Hematopoietic multipotent progenitor cell treated with erythropoietin and hydrocortisone succinate and interleukin-3 and kit ligand, for 15 days (in vitro differentiated cells): ENCODE measurements at regions not wholly inside any gene's neighbourhood (a gene's known extent, or its start where the extent isn't known, plus 50 kb on each side); places are given as distances from the start of the nearest gene placed in this dataset.

Experiments used
- DNase-seq: peaks from one replicate; pipeline ENCODE4 v3.0.0-alpha.2; 2015; ENCODE audit warnings: low spot score

DNA sequence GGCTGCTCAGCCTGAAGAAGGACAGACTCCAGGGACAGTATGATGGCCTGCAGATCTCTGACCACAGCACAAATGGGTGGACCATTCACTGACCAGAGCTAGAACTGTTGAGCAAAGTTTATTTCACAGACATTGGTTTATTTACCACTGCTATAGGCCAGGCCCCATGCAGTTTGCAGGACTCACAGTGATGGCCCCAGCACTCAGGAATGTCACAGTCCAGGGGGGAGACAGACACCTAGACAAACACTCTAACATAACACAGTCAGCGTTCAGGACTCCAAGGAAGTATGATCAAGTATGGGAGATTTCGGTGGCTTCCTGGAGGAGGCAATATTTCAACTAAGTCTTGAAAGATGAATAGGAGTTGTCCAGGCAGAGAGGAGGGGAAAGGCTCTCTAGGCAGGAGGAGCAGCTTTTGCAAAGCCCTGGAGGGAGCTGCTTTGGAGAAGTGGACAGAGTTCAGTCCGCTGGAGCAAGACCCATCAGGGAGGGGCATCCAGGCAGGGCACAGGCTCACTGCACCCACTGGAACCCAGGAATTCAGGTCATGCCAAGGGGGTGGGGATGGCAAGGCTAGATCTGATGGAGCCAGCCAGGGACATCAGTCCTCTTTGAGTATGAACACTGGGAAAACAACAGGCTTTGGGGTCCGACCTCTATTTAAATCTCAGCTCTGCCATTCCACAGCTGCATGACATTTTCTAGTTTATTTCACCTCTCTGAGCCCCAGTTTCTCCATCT lies 454.3 kb downstream of the MATN1 start:
- DNase-seq = no peak

DNA sequence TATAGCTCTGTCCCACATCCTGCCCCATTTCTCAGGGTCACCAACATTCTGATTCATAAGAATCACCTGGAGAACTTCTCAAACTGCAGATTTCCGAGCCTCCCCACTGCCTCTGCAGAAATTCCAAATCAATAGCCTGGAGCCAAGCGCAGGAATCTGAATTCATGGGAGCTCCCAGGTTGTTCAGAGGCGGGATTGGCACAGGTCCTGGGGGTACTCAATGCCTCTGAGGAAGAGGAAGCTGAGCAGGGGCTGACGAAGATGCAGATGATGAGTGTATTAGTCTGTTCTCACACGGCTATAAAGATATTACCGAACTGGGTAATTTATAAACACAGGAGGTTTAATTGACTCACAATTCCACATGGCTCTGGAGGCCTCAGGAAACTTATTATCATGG lies 455.5 kb downstream of the MATN1 start:
- no peak for DNase-seq

DNA sequence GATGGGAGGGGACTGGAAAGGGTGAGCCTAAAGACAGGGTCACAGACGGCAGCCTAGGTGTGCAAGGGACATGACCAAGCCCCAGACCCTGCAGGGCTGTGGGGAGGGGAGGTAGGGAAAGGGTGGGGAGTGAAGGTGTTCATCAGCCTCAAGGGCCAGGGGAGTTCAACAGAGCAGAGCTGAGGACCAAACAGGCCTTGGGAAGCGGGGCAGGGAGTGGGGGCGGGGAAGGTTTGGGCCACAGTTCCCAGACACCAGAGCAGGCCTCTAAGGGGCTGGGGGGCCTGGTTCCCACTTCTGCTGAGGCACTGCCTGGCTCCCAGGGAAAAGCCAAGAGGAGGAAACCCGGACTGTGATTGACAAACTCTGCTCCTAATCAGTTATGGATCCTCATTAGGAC lies 456.3 kb downstream of the MATN1 start:
- no peak for DNase-seq

DNA sequence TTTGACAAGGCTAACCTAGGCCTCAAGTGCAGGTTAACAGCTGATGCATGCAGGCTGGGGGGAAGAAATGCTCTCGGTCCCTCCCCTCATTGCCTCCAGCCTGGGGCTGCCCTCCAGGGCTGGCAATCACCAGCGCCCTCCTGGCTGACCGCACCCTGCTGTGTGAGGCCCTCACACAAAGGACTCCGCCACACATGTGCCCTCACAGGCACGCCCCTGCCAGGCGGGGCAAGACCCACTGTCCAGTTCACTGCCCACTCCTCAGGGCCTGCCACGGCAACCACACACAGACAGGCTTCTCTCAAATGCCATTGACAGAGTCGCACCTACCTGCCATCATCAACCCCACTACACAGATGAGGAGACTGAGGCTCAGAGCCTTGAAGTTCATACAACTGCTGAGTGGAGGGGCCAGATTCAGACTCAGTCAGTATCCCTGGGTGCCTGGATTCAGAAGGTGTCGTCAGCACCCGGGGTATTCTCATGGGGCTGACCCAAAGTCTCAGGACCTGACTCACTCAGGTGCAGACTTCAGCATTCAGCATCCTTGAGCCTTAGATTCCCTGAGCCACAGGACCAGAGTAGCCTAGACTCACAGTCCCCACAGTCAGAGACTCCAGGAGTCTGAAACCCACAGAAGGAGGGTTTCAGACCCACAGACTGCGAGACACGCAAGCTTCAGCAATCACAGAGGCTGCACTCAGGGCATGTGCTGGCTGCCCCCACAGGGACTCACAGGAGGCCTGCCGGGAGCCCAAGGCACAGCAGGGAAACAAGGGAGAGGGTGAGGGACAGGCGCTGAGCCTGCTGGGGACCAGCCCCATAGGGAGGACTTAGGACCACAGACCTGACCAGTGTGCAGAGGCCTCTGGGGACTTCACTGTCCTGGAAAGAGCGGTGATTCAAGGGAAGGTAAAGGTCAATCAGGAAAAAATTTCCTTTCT lies 458.0 kb downstream of the MATN1 start:
- no peak for DNase-seq

DNA sequence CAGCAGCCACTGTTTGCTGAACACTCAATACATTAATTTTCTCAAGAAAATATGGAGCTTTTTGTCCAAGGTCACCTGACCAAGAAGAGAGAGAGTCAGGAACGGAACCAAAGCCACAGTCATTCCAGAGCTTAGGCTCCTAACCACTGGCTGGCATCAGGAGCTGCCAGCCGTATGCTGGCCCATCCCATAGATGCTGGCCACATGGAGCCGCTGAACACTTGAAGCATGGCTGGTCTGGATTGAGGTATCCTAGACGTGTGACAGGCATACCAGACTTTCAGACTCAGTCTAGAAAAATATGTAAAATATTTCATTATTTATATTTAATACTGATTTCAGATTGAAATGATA lies 458.7 kb downstream of the MATN1 start:
- no peak for DNase-seq

DNA sequence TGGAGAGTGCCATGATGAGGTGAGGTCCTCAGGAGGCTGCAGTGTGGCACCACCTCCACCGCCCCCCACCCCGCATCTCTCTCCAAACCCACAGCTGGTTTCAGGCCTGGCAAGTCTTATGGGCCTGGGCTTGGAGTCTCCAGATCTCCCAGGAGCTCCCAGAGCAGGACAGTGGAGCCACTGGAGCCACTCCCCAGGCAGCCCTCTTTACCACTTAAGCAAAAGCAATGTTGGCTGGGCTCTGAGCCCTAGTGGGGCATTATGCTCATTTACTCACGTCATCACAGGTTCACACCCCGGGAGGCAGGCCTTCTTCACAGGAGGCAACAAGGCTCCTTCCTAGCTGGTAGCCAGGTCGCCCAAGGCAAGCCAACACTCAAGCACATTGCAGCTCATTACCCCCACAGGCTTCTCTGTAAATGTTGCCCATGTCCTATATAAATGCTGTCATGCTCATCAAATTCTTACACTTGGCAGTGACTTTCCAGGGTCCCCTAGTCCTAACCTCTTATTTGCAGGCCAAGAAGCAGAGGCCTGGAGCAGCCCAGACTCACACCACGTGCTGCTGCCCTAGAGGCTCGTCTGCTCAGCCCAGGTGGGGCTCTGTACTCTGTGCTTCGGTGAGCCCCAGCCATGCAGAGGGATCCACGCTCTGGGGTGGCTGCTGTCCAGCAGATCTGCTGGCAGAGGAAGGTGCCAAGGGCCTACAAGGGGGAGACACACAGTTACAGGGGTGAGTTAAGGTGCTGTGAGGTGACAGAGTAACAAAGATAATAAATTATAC lies 459.3 kb downstream of the MATN1 start:
- no peak for DNase-seq

DNA sequence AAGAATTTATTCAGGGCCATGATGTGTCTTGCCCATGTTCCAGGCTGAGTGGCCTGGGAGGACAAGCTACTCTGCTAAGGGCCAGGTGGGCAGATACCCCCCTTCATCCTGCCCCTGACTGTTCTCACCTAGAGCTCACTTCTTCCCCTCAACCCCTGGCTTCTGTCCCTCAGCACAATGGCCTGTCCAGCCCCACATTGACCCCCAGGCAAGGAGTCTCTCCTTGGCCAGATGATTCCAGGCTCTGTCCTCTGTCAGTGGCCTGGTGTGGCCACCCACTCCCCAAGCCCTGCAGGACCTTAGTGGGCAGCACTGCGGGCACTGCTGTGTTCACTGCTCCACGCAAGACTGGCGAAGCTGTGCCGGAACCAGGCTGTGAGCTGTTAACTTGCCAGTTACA lies 460.0 kb downstream of the MATN1 start:
- DNase-seq = no peak

DNA sequence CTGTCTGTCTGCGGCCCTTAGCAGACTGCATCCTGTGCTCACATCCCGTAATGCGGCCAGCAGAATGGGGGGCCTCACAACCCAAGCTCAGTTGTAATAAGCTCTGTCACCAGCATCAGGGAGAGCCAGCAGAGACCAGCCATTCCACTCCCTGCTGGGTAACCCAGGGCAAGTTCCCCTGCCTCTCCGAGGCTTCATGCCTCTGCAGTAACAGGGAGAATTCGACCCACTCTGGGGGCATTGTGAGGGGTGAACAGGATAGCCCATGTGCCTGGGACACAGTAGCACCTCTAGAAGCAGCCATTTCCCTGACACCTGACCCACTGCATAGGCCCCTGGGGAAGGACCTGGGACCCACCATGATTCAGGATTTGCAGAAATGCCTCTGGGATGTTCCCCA lies 461.2 kb downstream of the MATN1 start:
- DNase-seq = no peak

DNA sequence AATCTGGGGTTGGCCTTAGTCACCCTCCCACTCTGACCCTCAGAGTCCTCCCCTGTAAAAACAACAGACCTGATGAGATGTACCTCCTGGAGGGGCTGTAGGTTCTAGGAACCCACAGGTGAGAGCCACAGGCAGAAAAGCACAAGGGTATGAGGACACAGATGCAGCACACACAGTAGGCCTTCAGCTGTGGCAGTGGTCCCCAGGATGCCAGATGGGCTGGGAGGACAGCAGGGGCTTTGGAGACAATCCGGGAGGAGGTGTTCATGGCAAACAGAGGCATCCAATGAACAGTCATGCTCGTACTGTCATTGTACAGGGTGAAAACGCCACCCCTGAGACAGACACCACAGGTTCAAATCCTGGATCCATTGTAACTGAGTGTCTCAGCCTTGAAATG lies 463.1 kb downstream of the MATN1 start:
- no peak for DNase-seq

DNA sequence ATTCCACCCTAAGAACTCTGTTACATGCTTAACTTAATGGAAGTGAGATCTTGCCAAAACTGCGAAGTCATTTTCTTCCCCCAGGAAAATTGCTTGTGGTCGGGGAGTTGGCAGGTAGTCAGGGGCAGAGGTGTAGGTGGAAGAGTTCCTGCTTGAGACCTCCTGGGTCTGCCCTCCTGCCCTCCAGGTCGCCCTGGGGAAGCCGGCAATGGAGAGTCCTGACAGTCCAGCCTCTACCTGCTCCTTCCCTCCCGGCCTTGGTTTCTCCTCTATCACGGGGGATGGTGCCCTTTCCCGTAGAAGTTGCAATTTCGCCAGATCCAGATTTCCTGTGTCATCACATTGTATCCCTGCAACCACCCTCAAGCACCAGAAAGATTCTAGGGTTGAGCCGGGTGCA lies 463.8 kb downstream of the MATN1 start:
- no peak for DNase-seq

DNA sequence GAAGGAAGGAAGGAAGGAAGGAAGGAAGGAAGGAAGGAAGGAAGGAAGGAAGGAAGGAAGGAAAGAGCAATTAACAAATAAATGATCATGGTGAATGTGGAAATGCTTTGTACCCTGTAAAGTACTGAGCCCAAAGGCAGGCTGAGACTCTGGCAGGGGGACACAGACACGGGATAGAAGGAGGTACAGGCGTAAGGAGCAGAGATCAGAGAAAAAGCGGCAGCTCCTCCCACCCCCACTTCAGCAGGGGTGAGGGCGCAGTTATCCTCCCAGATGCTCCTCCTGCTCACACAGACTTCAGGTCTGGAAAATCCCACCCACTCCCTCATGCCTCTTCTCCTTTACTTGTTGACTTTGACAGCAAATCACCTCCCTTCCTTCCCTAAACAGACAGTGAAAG lies 464.5 kb downstream of the MATN1 start:
- DNase-seq = no peak

DNA sequence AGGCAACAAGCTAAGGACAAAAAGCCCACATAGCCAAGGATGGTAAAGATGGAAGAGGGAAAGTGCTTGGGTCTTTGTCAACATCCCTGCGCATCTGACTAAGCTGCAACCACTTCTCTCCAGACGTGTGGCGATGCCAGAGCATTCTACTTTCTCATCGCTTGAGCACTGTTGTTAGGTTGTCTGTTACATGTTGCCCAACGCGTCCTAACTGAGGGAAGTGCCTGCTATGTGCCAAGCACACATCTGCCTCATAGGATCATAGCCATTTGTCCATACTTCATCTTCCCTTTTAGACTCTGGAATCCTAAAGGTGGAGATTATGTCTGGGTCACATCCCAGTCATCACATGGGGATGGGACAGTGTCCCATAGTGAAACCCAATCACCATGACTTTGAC lies 464.9 kb downstream of the MATN1 start:
- no peak for DNase-seq

DNA sequence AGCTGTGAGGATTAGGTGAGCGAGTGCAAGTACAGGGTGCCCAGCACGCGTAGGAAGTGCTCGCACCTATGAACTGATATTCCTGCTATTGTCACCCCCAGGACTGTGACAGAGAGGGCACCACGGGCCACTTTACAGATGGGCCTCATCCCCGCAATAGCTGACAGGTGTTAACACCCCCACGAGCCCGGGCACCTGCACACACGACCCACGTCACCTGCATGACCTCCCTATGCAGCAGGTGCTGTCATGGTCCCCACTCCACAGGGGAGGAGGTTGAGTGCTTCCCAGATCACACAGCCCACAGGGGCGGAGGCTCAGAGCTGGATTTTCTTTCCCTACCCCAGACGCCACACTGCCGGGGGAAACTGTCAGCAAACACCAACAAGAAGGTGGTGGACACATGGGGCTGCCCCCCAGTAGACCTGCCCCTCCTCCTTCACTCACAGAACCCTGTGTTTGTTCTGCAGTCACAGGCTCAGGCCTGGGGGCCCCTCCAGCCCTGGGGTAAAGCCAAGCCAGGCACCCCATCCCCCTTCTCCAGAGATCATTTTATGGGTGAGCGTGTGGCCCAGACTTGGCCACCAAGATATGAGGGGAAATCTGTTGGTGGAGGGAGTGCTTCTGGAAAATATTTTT lies 465.5 kb downstream of the MATN1 start:
- DNase-seq = no peak

DNA sequence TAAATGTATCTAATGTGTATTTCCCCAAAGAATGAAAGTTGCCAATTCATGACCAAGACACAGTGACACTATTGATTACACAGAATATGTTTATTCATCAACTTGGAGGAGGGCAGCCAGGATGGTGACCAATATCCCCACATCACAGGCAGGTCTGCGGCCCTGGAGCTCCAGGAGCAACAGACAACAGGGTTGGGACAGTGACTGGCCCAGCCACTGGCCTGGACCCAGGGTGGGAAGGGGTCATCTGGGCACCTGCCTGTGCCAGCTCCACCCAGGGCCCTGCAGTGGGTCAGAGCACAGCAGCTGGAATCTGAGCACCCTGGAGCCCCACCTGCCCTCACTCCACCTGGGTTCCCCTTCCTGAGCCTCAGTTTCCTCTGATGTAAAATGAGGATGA lies 466.1 kb downstream of the MATN1 start:
- DNase-seq = no peak

DNA sequence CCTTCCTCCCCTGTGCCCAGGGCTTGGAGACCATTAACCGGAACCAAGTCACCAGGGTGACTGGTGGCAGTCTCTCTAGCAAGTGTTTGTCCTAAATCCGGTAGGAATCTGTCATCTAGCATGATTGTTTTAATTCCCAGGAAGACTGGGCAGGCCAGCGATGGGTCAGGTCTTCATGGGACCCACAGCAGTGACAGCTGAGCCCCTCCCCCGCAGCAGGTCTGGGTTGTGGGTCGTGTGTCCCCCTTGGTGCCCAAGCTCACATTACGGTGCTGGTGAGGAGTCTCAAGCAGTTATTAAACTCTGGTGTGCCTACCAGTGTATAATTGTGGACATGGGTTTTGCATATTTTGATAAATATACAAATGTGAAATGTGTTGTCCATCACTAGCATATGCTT lies 466.5 kb downstream of the MATN1 start:
- DNase-seq = no peak

DNA sequence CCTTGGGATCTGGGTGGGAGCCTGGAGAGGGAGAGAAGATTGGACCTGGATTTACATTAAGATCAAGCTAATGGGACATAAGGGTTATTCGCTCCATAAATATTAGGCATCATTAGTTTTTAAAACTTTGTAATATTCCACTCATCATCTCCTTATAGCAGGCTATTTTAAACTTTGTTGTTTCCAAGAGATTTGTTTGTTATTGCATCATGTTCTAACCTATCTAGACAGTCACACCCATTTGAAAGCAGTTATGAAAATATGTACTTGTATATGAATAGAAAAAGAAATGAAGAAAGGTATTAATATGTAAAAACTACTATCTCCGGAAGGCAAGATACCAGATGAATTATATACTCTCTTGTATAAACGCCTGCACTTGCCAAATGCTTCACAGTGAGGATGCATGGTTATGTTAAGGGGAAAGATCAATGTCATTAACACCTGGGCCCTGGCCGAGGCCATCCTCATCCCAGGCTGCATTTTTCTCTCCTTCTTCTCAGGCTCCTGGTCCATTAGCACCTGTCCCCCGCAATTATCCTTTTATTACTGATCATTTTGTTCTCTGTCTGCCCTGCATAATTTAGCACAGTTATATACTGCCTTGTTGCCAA lies 468.2 kb downstream of the MATN1 start:
- DNase-seq = no peak

DNA sequence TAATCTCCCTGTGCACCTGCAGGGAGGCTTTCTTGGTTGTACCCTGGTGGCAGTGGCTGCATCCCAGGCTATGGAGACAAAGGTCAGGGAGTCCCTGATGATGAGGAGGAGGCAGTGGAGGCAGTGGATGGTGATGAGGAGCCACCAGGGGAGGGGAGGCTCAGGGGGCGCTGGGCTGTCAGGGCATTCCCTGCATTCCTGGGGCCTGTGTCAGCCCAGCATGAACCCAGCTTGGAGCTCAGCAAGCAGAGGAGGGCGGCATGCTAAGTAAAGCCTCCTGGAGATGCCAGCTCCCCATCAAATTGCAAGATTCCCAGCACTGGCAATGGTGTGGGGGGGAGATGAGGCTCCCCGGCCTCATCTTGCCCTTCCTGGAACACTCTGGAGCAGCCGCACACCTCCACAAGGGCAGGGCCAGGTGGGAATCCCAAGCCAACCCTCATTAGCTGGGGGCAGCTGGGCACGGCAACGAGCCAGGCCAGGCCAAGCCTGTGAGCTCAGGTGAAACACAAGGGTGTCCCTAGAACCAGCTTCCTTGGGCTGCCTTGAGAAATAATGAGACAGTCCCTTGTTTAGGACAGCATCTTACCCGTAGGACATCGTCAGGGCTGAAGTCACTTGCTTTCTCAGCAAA lies 469.5 kb downstream of the MATN1 start:
- no peak for DNase-seq

DNA sequence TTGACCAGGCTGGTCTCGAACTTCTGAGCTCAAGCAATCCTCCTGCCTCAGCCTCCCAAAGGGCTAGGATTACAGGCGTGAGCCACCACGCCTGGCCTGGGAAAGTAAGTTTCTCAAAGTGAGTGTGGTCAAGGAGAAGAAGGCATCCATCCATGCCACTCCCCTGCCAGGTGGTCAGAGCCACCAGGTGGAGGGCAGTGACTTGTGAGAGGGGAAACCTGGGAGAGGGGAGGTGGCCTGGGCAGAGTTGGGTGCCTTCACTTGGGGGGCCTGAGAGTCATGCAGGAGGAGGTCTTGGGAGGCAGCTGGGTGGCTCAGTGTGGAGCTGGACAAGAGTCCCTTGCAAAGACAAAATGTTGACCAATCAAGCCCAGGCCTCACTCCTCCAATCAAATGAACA lies 470.0 kb downstream of the MATN1 start:
- no peak for DNase-seq

DNA sequence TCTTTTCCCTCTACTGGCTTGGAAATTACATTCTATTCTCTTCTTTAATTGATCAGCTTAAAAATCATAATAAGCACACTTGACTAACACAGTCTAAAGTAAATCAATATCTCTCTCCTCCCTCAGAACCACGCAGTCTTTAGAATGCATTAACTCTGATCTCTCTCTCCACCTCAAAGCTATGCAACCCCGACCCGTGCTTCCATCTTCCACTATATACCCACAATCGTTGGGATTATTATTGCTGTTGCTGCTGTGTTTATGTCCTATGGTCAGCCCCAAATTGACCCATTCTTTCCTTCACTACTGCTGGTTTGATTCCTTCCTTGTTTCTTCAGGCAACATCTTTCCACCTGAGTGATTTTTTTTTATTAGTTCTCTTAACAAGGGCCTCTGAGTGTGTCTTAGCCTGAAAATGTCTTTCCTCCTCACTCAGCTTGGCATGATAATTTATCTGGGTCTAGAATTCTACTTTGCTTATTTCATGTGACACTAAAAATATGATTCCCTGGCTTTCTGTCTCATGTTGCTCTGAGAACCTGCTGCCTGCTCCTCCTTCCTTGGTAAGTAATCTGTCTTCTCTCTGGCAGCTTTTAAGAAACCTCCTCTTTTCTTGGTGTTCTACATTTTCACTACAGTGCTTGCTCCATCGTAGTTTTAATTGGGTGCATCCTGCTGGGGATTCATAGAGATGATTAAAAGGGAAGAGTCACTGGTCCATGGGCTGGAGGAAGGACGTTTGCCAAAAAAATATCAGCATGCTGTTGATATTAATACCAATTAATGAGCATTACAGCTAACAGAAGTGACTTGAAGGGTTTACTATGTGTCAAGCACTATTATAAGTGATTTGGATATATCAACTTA lies 472.2 kb downstream of the MATN1 start:
- no peak for DNase-seq

DNA sequence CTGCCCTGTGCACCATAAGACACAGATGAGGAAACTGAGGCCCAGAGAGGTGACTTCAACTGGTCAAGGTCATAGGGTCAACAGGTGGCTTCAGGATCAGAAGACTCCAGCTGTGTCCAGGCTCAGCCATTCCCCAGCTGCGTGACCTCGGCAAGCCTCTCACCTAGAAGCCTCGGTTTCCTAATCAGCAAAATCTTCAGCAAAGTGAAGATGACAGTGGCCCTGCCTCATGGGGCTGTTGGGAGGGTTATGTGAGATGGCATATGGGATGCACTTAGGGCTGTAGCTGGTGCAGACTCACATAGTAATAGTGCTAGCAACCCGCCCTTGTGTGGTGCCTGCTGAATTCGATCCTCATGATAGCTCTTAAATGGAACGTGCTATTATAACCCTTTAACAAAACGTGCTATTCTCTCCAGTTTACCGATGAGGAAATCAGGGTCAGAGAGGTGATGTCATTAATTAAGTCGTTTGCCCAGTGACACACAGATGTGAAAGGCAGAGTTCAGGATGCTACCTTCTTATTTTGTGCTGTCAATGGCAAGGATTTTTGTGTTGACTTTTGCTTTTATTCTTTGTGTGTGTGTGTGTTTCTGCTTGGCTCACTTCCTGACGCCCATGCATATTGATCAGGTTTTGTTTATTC lies 472.9 kb downstream of the MATN1 start:
- no peak for DNase-seq
